NCI-H226 (cell line): ENCODE measurements at regions not wholly inside any gene's neighbourhood (a gene's known extent, or its start where the extent isn't known, plus 50 kb on each side); places are given as distances from the start of the nearest gene placed in this dataset.
"Not testable (repeated sequence)": the region's sequence is repeated elsewhere in the genome, so short reads cannot be mapped to it uniquely, and the experiment has no call there.

Experiments
- DNase-seq: peaks from one replicate; pipeline ENCODE4 v3.0.0-alpha.2; 2015

- no peak for DNase-seq
These were observed 103.3 kb downstream of the TMEM144 start for GRCh38 chr4:158313566-158313965.

GRCh38 chr4:158314756-158315487 lies 104.6 kb downstream of the TMEM144 start:
- peak; percentile 81 for DNase-seq

- peak; percentile 15 for DNase-seq
These were observed 105.4 kb downstream of the TMEM144 start for GRCh38 chr4:158315706-158316105.

GRCh38 chr4:158316264-158316663 lies 106.0 kb downstream of the TMEM144 start:
- no peak for DNase-seq

GRCh38 chr4:158319880-158320279 lies 109.6 kb downstream of the TMEM144 start:
- DNase-seq, result no peak

GRCh38 chr4:158322109-158322508 lies 111.8 kb downstream of the TMEM144 start:
- DNase-seq, result no peak

- DNase-seq, result no peak
These were observed 117.2 kb downstream of the TMEM144 start for GRCh38 chr4:158327525-158327924.

- DNase-seq, result no peak
These were observed 121.6 kb downstream of the TMEM144 start for GRCh38 chr4:158331863-158332262.

- DNase-seq, result no peak
These were observed 123.5 kb downstream of the TMEM144 start for GRCh38 chr4:158333820-158334219.

GRCh38 chr4:158341896-158342295 lies 131.6 kb downstream of the TMEM144 start:
- no peak for DNase-seq

GRCh38 chr4:158346576-158346975 lies 136.3 kb downstream of the TMEM144 start:
- no peak for DNase-seq

- no peak for DNase-seq
These were observed 137.3 kb downstream of the TMEM144 start for GRCh38 chr4:158347556-158347955.

- DNase-seq, result no peak
These were observed 139.9 kb downstream of the TMEM144 start for GRCh38 chr4:158350161-158350560.

- no peak for DNase-seq
These were observed 143.4 kb downstream of the TMEM144 start for GRCh38 chr4:158353541-158354304.

- DNase-seq, result no peak
These were observed 146.0 kb downstream of the TMEM144 start for GRCh38 chr4:158356301-158356700.

- DNase-seq, result not testable (repeated sequence)
These were observed 153.7 kb upstream of the RXFP1 start for GRCh38 chr4:158367932-158368441.

GRCh38 chr4:158371158-158371557 lies 150.5 kb upstream of the RXFP1 start:
- peak; percentile 21 for DNase-seq

- no peak for DNase-seq
These were observed 147.4 kb upstream of the RXFP1 start for GRCh38 chr4:158374318-158374717.

GRCh38 chr4:158376106-158376840 lies 145.4 kb upstream of the RXFP1 start:
- no peak for DNase-seq

- peak; percentile 42 for DNase-seq
These were observed 137.3 kb upstream of the RXFP1 start for GRCh38 chr4:158384414-158384813.

- DNase-seq, result no peak
These were observed 126.3 kb upstream of the RXFP1 start for GRCh38 chr4:158395343-158395742.

- DNase-seq, result no peak
These were observed 125.8 kb upstream of the RXFP1 start for GRCh38 chr4:158395889-158396288.

GRCh38 chr4:158397781-158398180 lies 123.9 kb upstream of the RXFP1 start:
- no peak for DNase-seq
